Astrocyte of the spinal cord (primary cell): ENCODE measurements at regions not wholly inside any gene's neighbourhood (a gene's known extent, or its start where the extent isn't known, plus 50 kb on each side); places are given as distances from the start of the nearest gene placed in this dataset.
A peak's percentile ranks its signal among the peaks of the same experiment; 100 is the strongest.

Source experiments
- DNase-seq: peaks from one replicate; pipeline ENCODE4 v3.0.0; 2011; ENCODE audit warnings: low read depth, low spot score
- H3K4me3 ChIP-seq: 2 replicates; pipeline ENCODE4 v1.5.1; 2011; ENCODE audit warnings: low read depth, mild to moderate bottlenecking, low read length, moderate library complexity
- CTCF ChIP-seq: IDR thresholded peaks from 2 replicates; pipeline ENCODE4 v1.5.1; 2012; ENCODE audit warnings: low read depth, mild to moderate bottlenecking, low read length, inconsistent platforms
- in situ Hi-C: cut with HindIII; loops from 2 replicates; pipeline ENCODE4 v1.10.0; 2017; ENCODE audit warnings: low sequenced_read_pairs

- no peak for TF ChIP-seq CTCF
- in situ Hi-C loops: no loop called here
- DNase-seq: peak; percentile 19
- H3K4me3 ChIP-seq: no peak overlapping the region
These were observed 230.6 kb upstream of the PLEKHG7 start for GRCh38 chr12:92472201-92472600.

GRCh38 chr12:92471551-92471950 is 231.2 kb upstream of the PLEKHG7 start:
- no peak for TF ChIP-seq CTCF
- DNase-seq: no peak

DNA sequence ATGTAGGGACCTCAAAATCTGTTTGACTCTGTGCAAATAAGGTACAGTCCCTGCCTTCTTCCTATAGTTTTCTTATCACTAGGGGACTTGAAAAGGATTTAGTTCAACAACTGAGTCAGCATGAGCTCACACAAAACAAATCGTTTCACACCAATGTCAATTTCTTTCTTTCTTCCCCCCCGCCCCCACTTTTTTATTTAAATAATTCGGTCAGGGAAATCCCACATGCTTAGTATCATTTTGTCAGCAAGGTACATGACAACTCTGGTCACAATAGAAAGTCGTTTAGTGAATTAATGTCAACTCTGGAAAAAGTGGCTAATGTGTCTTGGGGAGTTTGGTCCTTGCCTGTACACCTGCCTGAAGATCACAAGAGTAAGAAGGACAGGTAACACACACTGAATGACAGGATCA is 232.2 kb upstream of the PLEKHG7 start:
- DNase-seq: no peak
- no peak overlapping the region for H3K4me3 ChIP-seq
- TF ChIP-seq CTCF: no peak
- in situ Hi-C loops: no loop called here

More at GRCh38 chr12:92471551-92471950, 231.2 kb upstream of the PLEKHG7 start:
- in situ Hi-C loops: no loop called here
- H3K4me3 ChIP-seq: no peak overlapping the region

- peak; percentile 38 for DNase-seq
- in situ Hi-C loops: no loop called here
- TF ChIP-seq CTCF: no peak
- no peak overlapping the region for H3K4me3 ChIP-seq
These were observed 233.0 kb upstream of the PLEKHG7 start for GRCh38 chr12:92469837-92470236.

GRCh38 chr12:92468358-92469020 is 234.3 kb upstream of the PLEKHG7 start:
- H3K4me3 ChIP-seq: no peak overlapping the region
- in situ Hi-C loops: no loop called here
- no peak for DNase-seq
- TF ChIP-seq CTCF: no peak

- no peak for TF ChIP-seq CTCF
- H3K4me3 ChIP-seq: no peak overlapping the region
- in situ Hi-C loops: no loop called here
- DNase-seq: no peak
These were observed 234.9 kb upstream of the PLEKHG7 start for GRCh38 chr12:92467886-92468285.
